KMS-11 (cell line): ENCODE measurements at regions not wholly inside any gene's neighbourhood (a gene's known extent, or its start where the extent isn't known, plus 50 kb on each side); places are given as distances from the start of the nearest gene placed in this dataset.

ENCODE experiments used
- H2AFZ ChIP-seq: fragments of 200-600 bp; sonication (generic); 2 replicates; pipeline ENCODE4 v1.6.1; 2016; ENCODE audit warnings: antibody characterized with exemption, mixed run types, low read depth
- H3K27ac ChIP-seq: fragments of 200-600 bp; sonication (generic); 2 replicates; pipeline ENCODE4 v1.6.1; 2016; ENCODE audit warnings: mild to moderate bottlenecking, mixed run types
- H3K27me3 ChIP-seq: fragments of 200-600 bp; sonication (generic); 2 replicates; pipeline ENCODE4 v1.6.1; 2017; ENCODE audit warnings: mild to moderate bottlenecking, low read depth, mixed run types, moderate library complexity; ENCODE audit not compliant: insufficient read depth
- H3K36me3 ChIP-seq: fragments of 200-600 bp; sonication (generic); 2 replicates; pipeline ENCODE4 v1.6.1; 2017; ENCODE audit warnings: mild to moderate bottlenecking, mixed run types; ENCODE audit not compliant: insufficient read depth
- H3K4me1 ChIP-seq: fragments of 200-600 bp; sonication (generic); 2 replicates; pipeline ENCODE4 v1.6.1; 2016; ENCODE audit warnings: mild to moderate bottlenecking, low read depth, mixed run types; ENCODE audit not compliant: poor library complexity, severe bottlenecking
- H3K4me2 ChIP-seq: fragments of 200-600 bp; sonication (generic); 2 replicates; pipeline ENCODE4 v1.7.0; 2016; ENCODE audit warnings: mild to moderate bottlenecking, mixed run types
- H3K4me3 ChIP-seq: fragments of 200-600 bp; sonication (generic); IDR thresholded peaks from 2 replicates; pipeline ENCODE4 v1.6.1; 2017; ENCODE audit warnings: low read depth, low read length, mixed read lengths; ENCODE audit not compliant: insufficient read depth
- H3K79me2 ChIP-seq: fragments of 200-600 bp; sonication (generic); 2 replicates; pipeline ENCODE4 v1.6.1; 2016; ENCODE audit warnings: low read depth, mixed run types; ENCODE audit not compliant: insufficient read depth
- H3K9ac ChIP-seq: fragments of 200-600 bp; sonication (generic); 2 replicates; pipeline ENCODE4 v1.6.1; 2016; ENCODE audit warnings: mild to moderate bottlenecking, mixed run types
- H4K20me1 ChIP-seq: fragments of 200-600 bp; sonication (generic); 2 replicates; pipeline ENCODE4 v1.6.1; 2016; ENCODE audit warnings: mild to moderate bottlenecking, mixed run types; ENCODE audit not compliant: insufficient read depth
- CTCF ChIP-seq: fragments of 200-600 bp; sonication (generic); conservative IDR thresholded peaks from 2 replicates; pipeline ENCODE4 v1.6.1; 2017; ENCODE audit warnings: low read depth, mild to moderate bottlenecking, antibody characterized with exemption, low read length, moderate library complexity, mixed read lengths

DNA sequence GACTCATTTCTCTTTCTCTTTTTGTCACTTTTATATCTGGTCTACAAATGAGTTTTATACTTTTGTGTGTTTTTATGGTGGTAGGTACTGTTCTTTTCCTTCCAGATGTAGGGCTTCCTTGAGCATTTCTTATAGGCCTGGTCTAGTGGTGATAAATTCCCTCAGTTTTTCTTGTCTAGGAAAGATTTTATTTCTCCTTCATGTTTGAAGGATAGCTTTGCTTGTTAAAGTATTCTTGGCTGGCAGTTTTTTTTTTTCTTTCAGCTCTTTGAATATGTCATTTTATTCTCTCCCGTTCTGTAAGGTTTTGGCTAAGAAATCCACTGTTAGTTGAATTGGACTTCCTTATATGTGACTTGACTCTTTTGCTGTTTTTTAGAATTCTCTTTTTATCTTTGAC lies 292.7 kb downstream of the RPS24 start:
- no peak for TF ChIP-seq CTCF
- no peak overlapping the region for H2AFZ ChIP-seq
- H3K4me2 ChIP-seq: no peak overlapping the region
- no peak overlapping the region for H3K4me3 ChIP-seq
- H3K4me1 ChIP-seq: no peaks in the 10 kb centered on the region
- no peak overlapping the region for H3K27ac ChIP-seq
- no peaks in the 10 kb centered on the region for H4K20me1 ChIP-seq
- H3K27me3 ChIP-seq: no peaks in the 10 kb centered on the region
- no peaks in the 10 kb centered on the region for H3K36me3 ChIP-seq
- H3K79me2 ChIP-seq: no peaks in the 10 kb centered on the region
- H3K9ac ChIP-seq: no peak overlapping the region

DNA sequence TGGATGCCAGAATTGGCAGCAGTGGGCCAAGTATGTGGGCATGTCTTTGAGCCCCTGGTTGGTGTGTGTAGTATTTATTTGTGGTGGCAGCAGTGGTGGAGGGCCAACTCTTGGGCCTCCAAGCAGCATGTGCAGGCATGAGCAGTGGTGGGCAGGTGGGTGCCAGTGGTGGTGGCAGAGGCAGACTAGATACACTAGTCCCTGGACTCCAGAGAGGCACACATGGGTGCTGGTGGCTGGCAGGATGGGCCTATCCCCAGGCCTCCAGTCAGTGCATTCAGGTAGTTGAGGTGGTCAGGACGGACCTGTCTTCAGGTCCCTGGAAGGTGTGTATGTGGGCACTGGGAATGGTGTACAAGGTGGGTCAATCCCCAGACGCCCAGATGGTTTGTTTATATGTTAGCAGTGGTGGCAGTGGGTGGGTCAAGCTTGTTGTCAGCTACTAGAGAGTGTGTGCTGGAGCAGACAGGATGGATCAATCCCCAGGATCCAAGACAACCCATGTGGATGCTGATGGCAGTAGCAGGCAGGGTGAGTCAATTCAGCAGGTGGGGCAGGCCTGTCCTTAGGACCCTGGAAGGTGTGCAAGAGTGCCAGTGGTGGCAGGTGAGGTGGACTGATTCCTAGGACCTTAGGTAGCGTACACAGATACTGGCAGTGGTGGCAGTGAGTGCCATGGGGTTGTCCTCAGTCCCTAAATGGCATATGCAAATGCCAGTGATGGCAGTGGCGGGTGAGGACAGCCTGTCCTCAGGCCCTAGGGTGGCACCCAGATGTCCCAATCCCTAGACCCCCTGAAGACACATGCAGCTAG lies 294.3 kb downstream of the RPS24 start:
- H3K4me1 ChIP-seq: no peaks in the 10 kb centered on the region
- no peak overlapping the region for H3K4me3 ChIP-seq
- no peak overlapping the region for H3K4me2 ChIP-seq
- no peaks in the 10 kb centered on the region for H3K36me3 ChIP-seq
- H3K9ac ChIP-seq: no peak overlapping the region
- no peaks in the 10 kb centered on the region for H4K20me1 ChIP-seq
- no peak overlapping the region for H2AFZ ChIP-seq
- no peaks in the 10 kb centered on the region for H3K79me2 ChIP-seq
- no peaks in the 10 kb centered on the region for H3K27me3 ChIP-seq
- H3K27ac ChIP-seq: no peak overlapping the region
- TF ChIP-seq CTCF: no peak

DNA sequence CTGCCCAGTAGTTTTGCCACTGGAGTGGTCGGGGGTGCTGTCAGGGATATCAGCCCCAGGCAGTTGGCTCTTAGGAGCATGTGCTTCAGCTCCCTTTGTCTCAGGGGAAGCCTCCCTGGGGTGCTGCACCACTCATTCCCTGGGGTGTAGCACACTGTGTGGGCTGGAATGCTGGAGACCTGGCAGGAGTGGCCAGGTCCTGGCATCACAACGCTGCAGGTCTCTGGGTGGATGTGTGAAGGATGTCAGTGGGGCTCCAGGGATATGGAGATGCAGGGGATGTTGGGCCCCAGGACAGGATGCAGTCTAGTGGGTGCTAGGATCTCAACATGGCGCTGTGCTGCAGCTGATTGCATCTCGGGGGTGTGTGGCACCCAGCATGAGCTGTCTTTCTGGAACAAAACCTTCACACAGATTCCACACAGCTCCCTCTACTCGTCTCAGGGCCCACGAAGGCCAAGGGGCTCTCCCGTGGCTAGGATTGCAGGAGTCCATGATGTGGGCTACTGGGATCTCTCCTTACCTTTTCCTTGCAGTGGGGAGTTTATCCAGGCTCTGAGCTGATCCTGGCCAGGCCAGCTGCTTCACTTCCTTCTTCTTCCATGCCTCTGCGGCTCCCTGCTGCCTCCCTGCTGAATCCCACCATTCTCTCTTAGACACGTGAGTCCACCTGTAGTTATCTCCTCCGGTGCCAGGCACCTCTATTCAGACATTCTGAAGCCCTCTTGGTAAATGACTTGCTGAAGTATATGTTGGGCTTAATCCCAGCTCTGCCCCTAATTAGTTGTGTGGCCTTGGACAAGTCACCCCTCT lies 295.1 kb downstream of the RPS24 start:
- TF ChIP-seq CTCF: no peak
- Histone ChIP-seq H3K27me3 (no peaks in the 10 kb centered on the region), H3K4me1 (no peaks in the 10 kb centered on the region), H3K4me3 (no peak overlapping the region), H3K36me3 (no peaks in the 10 kb centered on the region), H4K20me1 (no peaks in the 10 kb centered on the region), H3K79me2 (no peaks in the 10 kb centered on the region), H3K9ac (no peak overlapping the region), H2AFZ (no peak overlapping the region), H3K27ac (no peak overlapping the region), H3K4me2 (no peak overlapping the region)

DNA sequence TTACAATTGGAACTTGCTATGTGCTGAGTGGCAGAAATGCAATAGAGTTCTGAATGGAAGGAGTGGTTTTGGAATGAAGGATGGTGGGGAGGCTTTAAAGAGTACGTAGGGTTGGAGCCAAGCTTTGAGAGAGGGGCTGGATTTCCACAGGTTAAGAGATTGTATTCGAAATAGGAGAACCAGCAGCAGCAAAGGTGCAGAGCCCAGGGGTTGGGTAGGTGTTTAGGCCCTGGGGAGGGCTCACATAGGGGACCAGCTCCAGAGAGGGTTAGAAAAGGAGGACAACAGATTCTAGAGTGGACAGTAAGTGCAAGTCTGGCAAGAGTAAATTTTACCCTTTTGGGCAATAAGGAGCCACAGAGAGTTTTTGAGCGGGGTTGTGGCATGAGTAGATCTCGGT lies 297.2 kb downstream of the RPS24 start:
- Histone ChIP-seq H3K27me3 (no peaks in the 10 kb centered on the region), H3K79me2 (no peaks in the 10 kb centered on the region), H3K4me2 (no peak overlapping the region), H3K36me3 (no peaks in the 10 kb centered on the region), H3K4me1 (no peaks in the 10 kb centered on the region), H3K4me3 (no peak overlapping the region), H4K20me1 (no peaks in the 10 kb centered on the region), H3K27ac (no peak overlapping the region), H2AFZ (no peak overlapping the region), H3K9ac (no peak overlapping the region)
- TF ChIP-seq CTCF: no peak
